Stimulated activated CD8-positive, alpha-beta memory T cell treated with anti-CD3 and anti-CD28 coated beads, Interleukin-7, amount 100 ng/mL, for 48 hours (primary cell): ENCODE measurements at regions not wholly inside any gene's neighbourhood (a gene's known extent, or its start where the extent isn't known, plus 50 kb on each side); places are given as distances from the start of the nearest gene placed in this dataset.

ENCODE experiments used
- DNase-seq, 2 donors: peaks; one replicate each; pipeline ENCODE4 v3.0.0-alpha.2; 2020; ENCODE audit warnings: low read depth in 1 of 2; ENCODE audit errors: extremely low read depth in 1 of 2

GRCh38 chr5:153437251-153437650 is 53.2 kb upstream of the GRIA1 start:
- no peak for DNase-seq

GRCh38 chr5:153439130-153439529 is 51.3 kb upstream of the GRIA1 start:
- no peak for DNase-seq
